HL-60 (cell line): ENCODE measurements at regions not wholly inside any gene's neighbourhood (a gene's known extent, or its start where the extent isn't known, plus 50 kb on each side); places are given as distances from the start of the nearest gene placed in this dataset.

Experiments used
- DNase-seq, 2 experiments: peaks; one replicate each; pipeline ENCODE4 v3.0.0-alpha.2; 2010 to 2020; ENCODE audit warnings: low read depth in 1 of 2, low spot score in 1 of 2
- H3K27ac ChIP-seq: fragments of 250-450 bp; sonication (Bioruptor Pico); replicated peaks from 2 replicates; pipeline ENCODE4 v1.5.1; 2020; ENCODE audit warnings: mild to moderate bottlenecking, moderate library complexity
- H3K27me3 ChIP-seq: fragments of 250-450 bp; sonication (Bioruptor Pico); 2 replicates; pipeline ENCODE4 v1.5.1; 2021; ENCODE audit warnings: mild to moderate bottlenecking, moderate library complexity; ENCODE audit not compliant: insufficient read depth, poor library complexity, severe bottlenecking
- H3K4me3 ChIP-seq: replicated peaks from 2 replicates; pipeline ENCODE4 v1.5.1; 2011; ENCODE audit warnings: mild to moderate bottlenecking, control low read depth, low read length; ENCODE audit not compliant: insufficient read depth
- CTCF ChIP-seq: IDR thresholded peaks from one replicate; pipeline ENCODE4 v1.5.1; 2011; ENCODE audit warnings: low read length, control low read depth, inconsistent platforms; ENCODE audit not compliant: insufficient read depth
- GABPA ChIP-seq: IDR thresholded peaks from 2 replicates; pipeline ENCODE4 v1.6.1; 2012; ENCODE audit warnings: low read depth
- POLR2AphosphoS5 ChIP-seq: IDR thresholded peaks from 2 replicates; pipeline ENCODE4 v1.6.1; 2012; ENCODE audit warnings: low read depth
- REST ChIP-seq: IDR thresholded peaks from 2 replicates; pipeline ENCODE4 v1.6.1; 2012; ENCODE audit warnings: low read depth; ENCODE audit not compliant: insufficient replicate concordance
- SPI1 ChIP-seq: IDR thresholded peaks from 2 replicates; pipeline ENCODE4 v1.6.1; 2012; ENCODE audit warnings: low read depth, mild to moderate bottlenecking, borderline replicate concordance

GRCh38 chr7:68559518-68559917 is 1038.8 kb upstream of the AUTS2 start:
- TF ChIP-seq REST (no peak), SPI1 (no peak), CTCF (no peak), POLR2AphosphoS5 (no peak)
- H3K27me3 ChIP-seq, result no peaks in the 10 kb centered on the region
- DNase-seq, result no peak
- no peak overlapping the region for H3K4me3 ChIP-seq
- H3K27ac ChIP-seq, result no peak overlapping the region

GRCh38 chr7:68562323-68562899 is 1035.9 kb upstream of the AUTS2 start:
- TF ChIP-seq REST (no peak), POLR2AphosphoS5 (no peak), SPI1 (no peak), GABPA (no peak), CTCF (no peak)
- Histone ChIP-seq H3K4me3 (no peak overlapping the region), H3K27ac (no peak overlapping the region), H3K27me3 (no peaks in the 10 kb centered on the region)
- DNase-seq, result no peak

- H3K27me3 ChIP-seq, result no peaks in the 10 kb centered on the region
These were observed 1033.8 kb upstream of the AUTS2 start for GRCh38 chr7:68564306-68565135.

More at GRCh38 chr7:68564306-68565135, 1033.8 kb upstream of the AUTS2 start:
- Histone ChIP-seq H3K27ac (no peak overlapping the region), H3K4me3 (no peak overlapping the region)
- TF ChIP-seq REST (no peak), SPI1 (no peak), CTCF (no peak), GABPA (no peak), POLR2AphosphoS5 (no peak)
- DNase-seq, result no peak
